Astrocyte of the cerebellum (primary cell): ENCODE measurements at regions not wholly inside any gene's neighbourhood (a gene's known extent, or its start where the extent isn't known, plus 50 kb on each side); places are given as distances from the start of the nearest gene placed in this dataset.

Experiments
- DNase-seq: peaks from one replicate; pipeline ENCODE4 v3.0.0-alpha.2; 2011; ENCODE audit warnings: low read depth
- H3K4me3 ChIP-seq: 2 replicates; pipeline ENCODE4 v1.5.1; 2011; ENCODE audit warnings: mild to moderate bottlenecking, low read depth, low read length, moderate library complexity
- CTCF ChIP-seq: IDR thresholded peaks from 2 replicates; pipeline ENCODE4 v1.5.1; 2012; ENCODE audit warnings: low read length, low read depth, moderate library complexity, mild to moderate bottlenecking; ENCODE audit errors: missing control alignments
- in situ Hi-C: cut with HindIII; loops from 2 replicates; pipeline ENCODE4 v1.10.0; 2017; ENCODE audit warnings: low sequenced_read_pairs

- no peak for DNase-seq
- no peak for TF ChIP-seq CTCF
- in situ Hi-C loops = no loop called here
- H3K4me3 ChIP-seq = no peak overlapping the region
Measured at GRCh38 chr5:25862276-25862675, 1176.1 kb downstream of the CDH9 start.

- no peak overlapping the region for H3K4me3 ChIP-seq
- TF ChIP-seq CTCF = no peak
- in situ Hi-C loops = no loop called here
- no peak for DNase-seq
Measured at GRCh38 chr5:25858019-25858418, 1180.4 kb downstream of the CDH9 start.

- in situ Hi-C loops = no loop called here
- no peak overlapping the region for H3K4me3 ChIP-seq
- no peak for TF ChIP-seq CTCF
- DNase-seq = no peak
Measured at GRCh38 chr5:25851301-25851700, 1187.1 kb downstream of the CDH9 start.

- no peak for DNase-seq
- TF ChIP-seq CTCF = no peak
- no peak overlapping the region for H3K4me3 ChIP-seq
- in situ Hi-C loops = no loop called here
Measured at GRCh38 chr5:25850581-25850980, 1187.8 kb downstream of the CDH9 start.

GRCh38 chr5:25849270-25849669, 1189.1 kb downstream of the CDH9 start:
- no peak for TF ChIP-seq CTCF
- DNase-seq = no peak
- in situ Hi-C loops = no loop called here
- no peak overlapping the region for H3K4me3 ChIP-seq

- in situ Hi-C loops = no loop called here
- no peak overlapping the region for H3K4me3 ChIP-seq
- no peak for TF ChIP-seq CTCF
- no peak for DNase-seq
Measured at GRCh38 chr5:25823330-25823873, 1178.6 kb upstream of the CDH10 start.
